K562 (cell line): ENCODE measurements at regions not wholly inside any gene's neighbourhood (a gene's known extent, or its start where the extent isn't known, plus 50 kb on each side); places are given as distances from the start of the nearest gene placed in this dataset.

Source experiments
- ATAC-seq: fragments of 200-7000 bp; cut with Tn5 transposase; 3 replicates; pipeline ENCODE4 v1.9.1; 2020; ENCODE audit warnings: moderate library complexity
- BruUV-seq: library from RNA; stranded (reverse); fragments of 400-500 nt; replicated peaks from 2 replicates; lab custom pipeline; 2021; lab: Mats Ljungman, UMichigan
- CTCF ChIA-PET: fragments of 300-600 bp; formaldehyde crosslinking; extraction: SDS; loops from one replicate; lab custom pipeline; 2021; ENCODE audit warnings: low intra/inter-chr PET ratio; lab: Yijun Ruan, JAX
- POLR2A ChIA-PET: fragments of 300-600, 350-650 bp; sonication (Branson Sonifier 250); formaldehyde crosslinking; extraction: SDS; loops from one replicate; lab custom pipeline; 2021; ENCODE audit warnings: antibody characterized with exemption, inconsistent platforms; lab: Yijun Ruan, JAX
- DNase-seq, 4 experiments: peaks; one replicate each; pipeline versions ENCODE4 v3.0.0 to v3.0.0-alpha.2; 2011 to 2018; ENCODE audit warnings: low spot score in 3 of 4, mixed read lengths in 3 of 4; ENCODE audit errors: extremely low read depth in 1 of 4
- FAIRE-seq: peaks from 2 replicates; lab custom pipeline; 2011; peaks lifted over from hg19 to GRCh38; lab: Jason Lieb, UNC
- H2AFZ ChIP-seq: 2 replicates; pipeline ENCODE4 v1.6.0; 2011; ENCODE audit warnings: low read depth, low read length, control low read depth, inconsistent platforms
- H3K27ac ChIP-seq: fragments of 200-600 bp; 3 replicates; pipeline ENCODE4 v1.8.0; 2011; ENCODE audit warnings: low read depth, mild to moderate bottlenecking, control low read depth, inconsistent platforms, low read length, moderate library complexity, mixed read lengths; ENCODE audit errors: extremely low read depth
- H3K27me3 ChIP-seq, 2 experiments: fragments of 300-600 bp in 1 of 2; 2 replicates in 1 of 2; 3 replicates in 1 of 2; pipeline versions ENCODE4 v1.6.0 to v1.8.0; 2011; ENCODE audit warnings: inconsistent platforms in 2 of 2, low read length in 2 of 2, mild to moderate bottlenecking in 1 of 2, mixed read lengths in 1 of 2, moderate library complexity in 1 of 2; ENCODE audit not compliant: control insufficient read depth in 2 of 2, insufficient read depth in 2 of 2
- H3K36me3 ChIP-seq: fragments of 300-600 bp; 3 replicates; pipeline ENCODE4 v1.8.0; 2011; ENCODE audit warnings: mild to moderate bottlenecking, low read length, inconsistent platforms; ENCODE audit not compliant: control insufficient read depth, insufficient read depth
- H3K4me1 ChIP-seq, 2 experiments: fragments of 200-600 bp in 1 of 2; replicated peaks in 1 of 2; 2 replicates in 1 of 2; 3 replicates in 1 of 2; pipeline versions ENCODE4 v1.5.1 to v1.8.0; 2011; ENCODE audit warnings: inconsistent platforms in 2 of 2, low read length in 2 of 2, mild to moderate bottlenecking in 1 of 2, mixed read lengths in 1 of 2, moderate library complexity in 1 of 2; ENCODE audit not compliant: control insufficient read depth in 2 of 2, insufficient read depth in 2 of 2
- H3K4me2 ChIP-seq: 2 replicates; pipeline ENCODE4 v1.6.1; 2011; ENCODE audit warnings: low read length, control low read depth, inconsistent platforms, mixed read lengths; ENCODE audit not compliant: insufficient read depth
- H3K4me3 ChIP-seq: fragments of 200-600 bp; sonication (generic), shearing (Covaris generic); 2 replicates; pipeline ENCODE4 v1.5.1; 2016; ENCODE audit warnings: control low read depth, inconsistent platforms
- H3K79me2 ChIP-seq: fragments of 200-600 bp; 3 replicates; pipeline ENCODE4 v1.8.0; 2011; ENCODE audit warnings: low read length, inconsistent platforms; ENCODE audit not compliant: control insufficient read depth, insufficient read depth
- H3K9ac ChIP-seq, 2 experiments: 2 replicates each; pipeline versions ENCODE4 v1.6.0 to v1.6.1; 2011; ENCODE audit warnings: low read depth in 2 of 2, low read length in 2 of 2, control low read depth in 1 of 2, inconsistent platforms in 1 of 2, mild to moderate bottlenecking in 1 of 2, mixed read lengths in 1 of 2; ENCODE audit not compliant: insufficient read depth in 1 of 2
- H3K9me1 ChIP-seq: one replicate; pipeline ENCODE4 v1.6.0; 2011; ENCODE audit warnings: inconsistent platforms, mild to moderate bottlenecking, low read length, moderate library complexity; ENCODE audit not compliant: control insufficient read depth, insufficient read depth
- H3K9me3 ChIP-seq: replicated peaks from 2 replicates; pipeline ENCODE4 v1.5.1; 2011; ENCODE audit warnings: low read depth, low read length, inconsistent platforms; ENCODE audit not compliant: control insufficient read depth, insufficient read depth
- H4K20me1 ChIP-seq: replicated peaks from 2 replicates; pipeline ENCODE4 v1.6.1; 2011; ENCODE audit warnings: low read length, inconsistent platforms, mixed read lengths; ENCODE audit not compliant: control insufficient read depth, insufficient read depth
- CREB5 ChIP-seq: fragments of 250-450 bp; sonication (Bioruptor Pico); IDR thresholded peaks from 2 replicates; pipeline ENCODE4 v1.5.0; 2020; ENCODE audit warnings: mild to moderate bottlenecking
- RBM25 ChIP-seq: fragments of 200-400 bp; formaldehyde crosslinking; IDR thresholded peaks from 2 replicates; pipeline ENCODE4 v1.6.1; 2018; ENCODE audit warnings: low read length, low read depth, moderate library complexity; ENCODE audit not compliant: severe bottlenecking
- WGBS: fragments of 100-300 bp; shearing (Covaris generic); methylation state at CpG from one replicate; pipeline ENCODE4 v1.1.6; 2016; ENCODE audit warnings: low coverage, mixed read lengths; ENCODE audit not compliant: insufficient coverage; ENCODE audit errors: missing lambda C conversion rate; 5-methylcytosine and 5-hydroxymethylcytosine counted together
- in situ Hi-C: fragments of 300-500 bp; cut with MboI; formaldehyde crosslinking; loops from 4 replicates; pipeline ENCODE4 v1.15.0; 2018; ENCODE audit warnings: inconsistent platforms, mixed read lengths
- intact Hi-C: fragments of 100-400 bp; cut with micrococcal nuclease; formaldehyde crosslinking; loops from 2 replicates; pipeline ENCODE4 v1.14.2; 2022
- TF ChIP-seq, protein P1 (sequence below), 3 experiments: IDR thresholded peaks in 2 of 3; conservative IDR thresholded peaks in 1 of 3; 2 replicates each; pipeline ENCODE4 v1.5.1; 2011 to 2012; ENCODE audit warnings: low read length in 3 of 3, mild to moderate bottlenecking in 3 of 3, control low read depth in 2 of 3, improper control_type of control experiment in 1 of 3, inconsistent platforms in 1 of 3, low read depth in 1 of 3, mixed read lengths in 1 of 3, moderate library complexity in 1 of 3; ENCODE audit not compliant: insufficient read depth in 2 of 3

GRCh38 chr3:99342383-99342782, 296.0 kb upstream of the COL8A1 start:
- intact Hi-C loops, result no loop called here
- CTCF ChIA-PET, result no interaction called here
- FAIRE-seq, result no peak

More at GRCh38 chr3:99342383-99342782, 296.0 kb upstream of the COL8A1 start:
- Histone ChIP-seq H3K36me3 (no peaks in the 10 kb centered on the region), H3K4me1 (no peaks in the 10 kb centered on the region), H3K27ac (no peak overlapping the region), H3K79me2 (no peaks in the 10 kb centered on the region), H3K4me3 (no peak overlapping the region), H3K27me3 (no peaks in the 10 kb centered on the region), H3K9me1 (no peaks in the 10 kb centered on the region), H2AFZ (no peak overlapping the region), H3K9ac (no peak overlapping the region), H3K4me2 (no peak overlapping the region), H4K20me1 (no peaks in the 10 kb centered on the region), H3K9me3 (no peaks in the 10 kb centered on the region)
- DNase-seq (no peak), ATAC-seq (no peak)
- TF ChIP-seq CREB5, result no peak
- TF ChIP-seq, protein P1, sequence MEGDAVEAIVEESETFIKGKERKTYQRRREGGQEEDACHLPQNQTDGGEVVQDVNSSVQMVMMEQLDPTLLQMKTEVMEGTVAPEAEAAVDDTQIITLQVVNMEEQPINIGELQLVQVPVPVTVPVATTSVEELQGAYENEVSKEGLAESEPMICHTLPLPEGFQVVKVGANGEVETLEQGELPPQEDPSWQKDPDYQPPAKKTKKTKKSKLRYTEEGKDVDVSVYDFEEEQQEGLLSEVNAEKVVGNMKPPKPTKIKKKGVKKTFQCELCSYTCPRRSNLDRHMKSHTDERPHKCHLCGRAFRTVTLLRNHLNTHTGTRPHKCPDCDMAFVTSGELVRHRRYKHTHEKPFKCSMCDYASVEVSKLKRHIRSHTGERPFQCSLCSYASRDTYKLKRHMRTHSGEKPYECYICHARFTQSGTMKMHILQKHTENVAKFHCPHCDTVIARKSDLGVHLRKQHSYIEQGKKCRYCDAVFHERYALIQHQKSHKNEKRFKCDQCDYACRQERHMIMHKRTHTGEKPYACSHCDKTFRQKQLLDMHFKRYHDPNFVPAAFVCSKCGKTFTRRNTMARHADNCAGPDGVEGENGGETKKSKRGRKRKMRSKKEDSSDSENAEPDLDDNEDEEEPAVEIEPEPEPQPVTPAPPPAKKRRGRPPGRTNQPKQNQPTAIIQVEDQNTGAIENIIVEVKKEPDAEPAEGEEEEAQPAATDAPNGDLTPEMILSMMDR (IDR thresholded peaks at IDR 0.05 in 2 of 3, conservative IDR thresholded peaks at IDR 0.05 in 1 of 3; ENCODE audit: insufficient read depth in 2 of 3, low read depth in 1 of 3, low read length in 3 of 3), result no peak
- TF ChIP-seq RBM25, result no peak
- POLR2A ChIA-PET, result no interaction called here
- in situ Hi-C loops, result no loop called here
- WGBS, result 8% methylated on average over 1 of the region's 1 CpG
- no TSS peak for BruUV-seq
